Sigmoid colon (tissue), 4 donors: ENCODE measurements at regions not wholly inside any gene's neighbourhood (a gene's known extent, or its start where the extent isn't known, plus 50 kb on each side); places are given as distances from the start of the nearest gene placed in this dataset.

ENCODE experiments used
- EP300 ChIP-seq, 4 donors: sonication (generic); formaldehyde crosslinking; IDR thresholded peaks; one replicate each; pipeline ENCODE4 v1.6.1; 2017; ENCODE audit warnings: antibody characterized with exemption in 4 of 4
- POLR2A ChIP-seq, 2 donors: fragments of 450-650 bp; IDR thresholded peaks; one replicate each; pipeline ENCODE4 v1.6.1; 2016; ENCODE audit warnings: antibody characterized with exemption in 2 of 2, mild to moderate bottlenecking in 2 of 2, moderate library complexity in 2 of 2
- POLR2AphosphoS5 ChIP-seq, 4 donors: sonication (generic); formaldehyde crosslinking; IDR thresholded peaks; one replicate each; pipeline ENCODE4 v1.6.1; 2017; ENCODE audit warnings: antibody characterized with exemption in 4 of 4

- TF ChIP-seq POLR2A (IDR thresholded peaks at IDR 0.05) = no peak
- no peak for TF ChIP-seq EP300 (IDR thresholded peaks at IDR 0.05)
- no peak for TF ChIP-seq POLR2AphosphoS5 (IDR thresholded peaks at IDR 0.05)
Measured at GRCh38 chr2:221169724-221170123, 402.4 kb downstream of the EPHA4 start.
